Astrocyte (in vitro differentiated cells and primary cell): ENCODE measurements at regions not wholly inside any gene's neighbourhood (a gene's known extent, or its start where the extent isn't known, plus 50 kb on each side); places are given as distances from the start of the nearest gene placed in this dataset.

Experiments used
- DNase-seq: peaks from one replicate; pipeline ENCODE4 v3.0.0-alpha.2; 2010; ENCODE audit warnings: low read depth
- FAIRE-seq: peaks from 2 replicates; lab custom pipeline; 2011; peaks lifted over from hg19 to GRCh38; lab: Jason Lieb, UNC
- H2AFZ ChIP-seq: 2 replicates; pipeline ENCODE4 v1.6.0; 2012; ENCODE audit warnings: low read depth, low read length, inconsistent platforms
- H3K27ac ChIP-seq: 2 replicates; pipeline ENCODE4 v1.5.1; 2011; ENCODE audit warnings: low read depth, low read length, inconsistent platforms
- H3K27me3 ChIP-seq: 2 replicates; pipeline ENCODE4 v1.6.0; 2011; ENCODE audit warnings: low read length, inconsistent platforms; ENCODE audit not compliant: insufficient read depth
- H3K36me3 ChIP-seq: 2 replicates; pipeline ENCODE4 v1.5.1; 2011; ENCODE audit warnings: low read length, inconsistent platforms; ENCODE audit not compliant: insufficient read depth
- H3K4me1 ChIP-seq: 2 replicates; pipeline ENCODE4 v1.5.1; 2011; ENCODE audit warnings: low read length, inconsistent platforms; ENCODE audit not compliant: insufficient read depth
- H3K4me2 ChIP-seq: 2 replicates; pipeline ENCODE4 v1.6.0; 2012; ENCODE audit warnings: low read length, inconsistent platforms
- H3K4me3 ChIP-seq: 2 replicates; pipeline ENCODE4 v1.5.1; 2011; ENCODE audit warnings: low read depth, mild to moderate bottlenecking, low read length, inconsistent platforms; ENCODE audit not compliant: insufficient read depth
- H3K79me2 ChIP-seq: 2 replicates; pipeline ENCODE4 v1.6.0; 2012; ENCODE audit warnings: mild to moderate bottlenecking, low read length, inconsistent platforms; ENCODE audit not compliant: insufficient read depth
- H3K9ac ChIP-seq: 2 replicates; pipeline ENCODE4 v1.6.0; 2012; ENCODE audit warnings: mild to moderate bottlenecking, low read length, inconsistent platforms
- H3K9me3 ChIP-seq: 2 replicates; pipeline ENCODE4 v1.5.1; 2012; ENCODE audit warnings: low read depth, mild to moderate bottlenecking, low read length, inconsistent platforms; ENCODE audit not compliant: insufficient read depth
- H4K20me1 ChIP-seq: 2 replicates; pipeline ENCODE4 v1.6.0; 2012; ENCODE audit warnings: low read length, inconsistent platforms; ENCODE audit not compliant: insufficient read depth
- H3K27ac Mint-ChIP-seq: one replicate; pipeline ENCODE4 v1.8.0; 2021; ENCODE audit warnings: mild to moderate bottlenecking, mixed read lengths; ENCODE audit not compliant: unreplicated experiment
- H3K27me3 Mint-ChIP-seq: one replicate; pipeline ENCODE4 v1.8.0; 2021; ENCODE audit warnings: low read depth, mixed read lengths; ENCODE audit not compliant: unreplicated experiment
- H3K36me3 Mint-ChIP-seq: one replicate; pipeline ENCODE4 v1.8.0; 2021; ENCODE audit warnings: low read depth, mixed read lengths; ENCODE audit not compliant: unreplicated experiment
- H3K4me1 Mint-ChIP-seq: one replicate; pipeline ENCODE4 v1.8.0; 2021; ENCODE audit warnings: low read depth, mixed read lengths; ENCODE audit not compliant: unreplicated experiment
- H3K4me3 Mint-ChIP-seq: one replicate; pipeline ENCODE4 v1.8.0; 2021; ENCODE audit warnings: mild to moderate bottlenecking, moderate library complexity, mixed read lengths; ENCODE audit not compliant: unreplicated experiment
- H3K9me3 Mint-ChIP-seq: one replicate; pipeline ENCODE4 v1.8.0; 2021; ENCODE audit warnings: mild to moderate bottlenecking, mixed read lengths; ENCODE audit not compliant: unreplicated experiment
- CTCF ChIP-seq: IDR thresholded peaks from 2 replicates; pipeline ENCODE4 v1.5.1; 2011; ENCODE audit warnings: low read depth, mild to moderate bottlenecking, inconsistent platforms, low read length, moderate library complexity; ENCODE audit not compliant: insufficient read depth
- EZH2 ChIP-seq: IDR thresholded peaks from 2 replicates; pipeline ENCODE4 v1.6.1; 2012; ENCODE audit warnings: mild to moderate bottlenecking, low read length, inconsistent platforms; ENCODE audit not compliant: insufficient read depth

DNA sequence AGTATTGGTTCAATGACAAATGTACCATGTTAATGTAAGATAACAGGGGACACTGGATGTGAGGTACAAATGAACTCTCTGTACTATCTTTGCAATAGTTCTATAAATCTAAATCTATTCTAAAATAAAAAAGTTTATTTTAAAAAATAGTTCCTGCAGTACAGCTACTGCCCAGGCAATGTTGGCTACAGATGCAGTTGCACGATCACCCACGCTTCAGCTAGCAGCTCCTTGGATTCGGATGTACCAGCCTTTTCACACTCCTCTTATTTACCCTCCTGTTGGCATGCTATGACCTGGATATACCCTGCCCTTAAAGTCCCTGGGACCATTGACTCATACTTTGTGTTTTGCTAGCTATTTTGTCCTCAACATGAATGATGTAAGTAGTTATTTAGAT, 185.4 kb upstream of the SMARCA2 start:
- Histone ChIP-seq H3K27me3 (no peaks in the 10 kb centered on the region), H3K4me3 (no peak overlapping the region), H4K20me1 (no peaks in the 10 kb centered on the region), H3K4me1 (no peaks in the 10 kb centered on the region), H3K9ac (no peak overlapping the region), H3K27ac (no peak overlapping the region), H3K79me2 (no peaks in the 10 kb centered on the region), H3K9me3 (no peaks in the 10 kb centered on the region), H3K36me3 (no peaks in the 10 kb centered on the region), H2AFZ (no peak overlapping the region), H3K4me2 (no peak overlapping the region)
- TF ChIP-seq CTCF (no peak), EZH2 (no peak)
- no peak overlapping the region for H3K27ac Mint-ChIP-seq
- H3K4me1 Mint-ChIP-seq = peaks cover 3% of the 10 kb centered on the region
- H3K36me3 Mint-ChIP-seq = no peaks in the 10 kb centered on the region
- DNase-seq (no peak), FAIRE-seq (no peak)
- no peaks in the 10 kb centered on the region for H3K9me3 Mint-ChIP-seq
- H3K27me3 Mint-ChIP-seq = no peaks in the 10 kb centered on the region
- H3K4me3 Mint-ChIP-seq = no peak overlapping the region

- H3K4me3 Mint-ChIP-seq = no peak overlapping the region
- no peak overlapping the region for H3K27ac Mint-ChIP-seq
- Histone ChIP-seq H3K4me1 (no peaks in the 10 kb centered on the region), H3K9ac (no peak overlapping the region), H3K4me3 (no peak overlapping the region), H4K20me1 (no peaks in the 10 kb centered on the region), H3K27ac (no peak overlapping the region), H2AFZ (no peak overlapping the region), H3K36me3 (no peaks in the 10 kb centered on the region), H3K27me3 (no peaks in the 10 kb centered on the region), H3K9me3 (no peaks in the 10 kb centered on the region), H3K79me2 (no peaks in the 10 kb centered on the region), H3K4me2 (no peak overlapping the region)
- no peaks in the 10 kb centered on the region for H3K9me3 Mint-ChIP-seq
- peaks cover 3% of the 10 kb centered on the region for H3K4me1 Mint-ChIP-seq
- H3K36me3 Mint-ChIP-seq = no peaks in the 10 kb centered on the region
- DNase-seq = no peak
- no peak for TF ChIP-seq CTCF
- TF ChIP-seq EZH2 = no peak
- H3K27me3 Mint-ChIP-seq = no peaks in the 10 kb centered on the region
- FAIRE-seq = no peak
Measured at GRCh38 chr9:1832960-1833359, 182.2 kb upstream of the SMARCA2 start.

- H3K4me2 ChIP-seq = no peak overlapping the region
- no peaks in the 10 kb centered on the region for H3K36me3 ChIP-seq
- no peak overlapping the region for H3K9ac ChIP-seq
- TF ChIP-seq CTCF (no peak), EZH2 (no peak)
- FAIRE-seq (no peak), DNase-seq (no peak)
- Mint-ChIP-seq H3K9me3 (peaks cover 2% of the 10 kb centered on the region), H3K4me3 (no peak overlapping the region), H3K4me1 (no peaks in the 10 kb centered on the region), H3K27me3 (peaks cover 9% of the 10 kb centered on the region), H3K27ac (no peak overlapping the region), H3K36me3 (no peaks in the 10 kb centered on the region)
- no peaks in the 10 kb centered on the region for H3K27me3 ChIP-seq
- H2AFZ ChIP-seq = no peak overlapping the region
- no peaks in the 10 kb centered on the region for H4K20me1 ChIP-seq
- H3K27ac ChIP-seq = no peak overlapping the region
- H3K4me1 ChIP-seq = no peaks in the 10 kb centered on the region
- no peaks in the 10 kb centered on the region for H3K79me2 ChIP-seq
- H3K4me3 ChIP-seq = no peak overlapping the region
- H3K9me3 ChIP-seq = peaks cover 3% of the 10 kb centered on the region
Measured at GRCh38 chr9:1837453-1838084, 177.6 kb upstream of the SMARCA2 start.
